SW 1271 (cell line): ENCODE measurements at regions not wholly inside any gene's neighbourhood (a gene's known extent, or its start where the extent isn't known, plus 50 kb on each side); places are given as distances from the start of the nearest gene placed in this dataset.

Experiments
- DNase-seq, 2 experiments: peaks; one replicate each; lab custom pipeline; 2025; lab: John Stamatoyannopoulos, UW

- no peak for DNase-seq
These were observed 320.9 kb downstream of the ZSWIM6 start for GRCh38 chr5:61652916-61653315.

- DNase-seq, result no peak
These were observed 321.9 kb downstream of the ZSWIM6 start for GRCh38 chr5:61653807-61654580.

- DNase-seq, result no peak
These were observed 322.8 kb downstream of the ZSWIM6 start for GRCh38 chr5:61654876-61655275.

- DNase-seq, result no peak
These were observed 325.0 kb downstream of the ZSWIM6 start for GRCh38 chr5:61657010-61657409.

- DNase-seq, result no peak
These were observed 325.6 kb downstream of the ZSWIM6 start for GRCh38 chr5:61657686-61658085.

GRCh38 chr5:61658592-61659008 lies 326.5 kb downstream of the ZSWIM6 start:
- DNase-seq, result peak; percentile 35 to 73

- DNase-seq, result no peak
These were observed 327.2 kb downstream of the ZSWIM6 start for GRCh38 chr5:61659221-61659696.

GRCh38 chr5:61662670-61663069 lies 330.6 kb downstream of the ZSWIM6 start:
- no peak for DNase-seq

GRCh38 chr5:61666064-61666621 lies 334.1 kb downstream of the ZSWIM6 start:
- DNase-seq, result no peak

- no peak for DNase-seq
These were observed 335.6 kb downstream of the ZSWIM6 start for GRCh38 chr5:61667525-61668218.

- DNase-seq, result no peak
These were observed 337.5 kb downstream of the ZSWIM6 start for GRCh38 chr5:61669531-61669930.

GRCh38 chr5:61670941-61671340 lies 338.9 kb downstream of the ZSWIM6 start:
- DNase-seq, result no peak

- no peak for DNase-seq
These were observed 341.1 kb downstream of the ZSWIM6 start for GRCh38 chr5:61673007-61673735.

- no peak for DNase-seq
These were observed 342.3 kb downstream of the ZSWIM6 start for GRCh38 chr5:61674378-61674777.

GRCh38 chr5:61675015-61675692 lies 343.1 kb downstream of the ZSWIM6 start:
- DNase-seq, result peak in 1 of 2 experiments; percentile 12

GRCh38 chr5:61677220-61677619 lies 345.2 kb downstream of the ZSWIM6 start:
- DNase-seq, result no peak

GRCh38 chr5:61678966-61679365 lies 346.9 kb downstream of the ZSWIM6 start:
- DNase-seq, result no peak

- no peak for DNase-seq
These were observed 347.5 kb downstream of the ZSWIM6 start for GRCh38 chr5:61679562-61679961.

- DNase-seq, result no peak
These were observed 348.2 kb downstream of the ZSWIM6 start for GRCh38 chr5:61680247-61680646.

- no peak for DNase-seq
These were observed 351.1 kb downstream of the ZSWIM6 start for GRCh38 chr5:61683148-61683547.

GRCh38 chr5:61683926-61684325 lies 351.9 kb downstream of the ZSWIM6 start:
- DNase-seq, result no peak
